Chondrocyte (in vitro differentiated cells): ENCODE measurements at regions not wholly inside any gene's neighbourhood (a gene's known extent, or its start where the extent isn't known, plus 50 kb on each side); places are given as distances from the start of the nearest gene placed in this dataset.

Experiments
- DNase-seq: peaks from one replicate; pipeline ENCODE4 v3.0.0; 2021; ENCODE audit warnings: mixed read lengths, low spot score
- H3K27ac Mint-ChIP-seq: one replicate; pipeline ENCODE4 v1.8.0; 2021; ENCODE audit warnings: mild to moderate bottlenecking, moderate library complexity, mixed read lengths; ENCODE audit not compliant: unreplicated experiment
- H3K27me3 Mint-ChIP-seq: 2 replicates; pipeline ENCODE4 v1.8.0; 2021; ENCODE audit warnings: low read depth, mixed read lengths
- H3K36me3 Mint-ChIP-seq: 2 replicates; pipeline ENCODE4 v1.8.0; 2021; ENCODE audit warnings: low read depth, mixed read lengths
- H3K4me1 Mint-ChIP-seq: 2 replicates; pipeline ENCODE4 v1.8.0; 2021; ENCODE audit warnings: low read depth, mild to moderate bottlenecking, mixed read lengths
- H3K4me3 Mint-ChIP-seq: one replicate; pipeline ENCODE4 v1.8.0; 2021; ENCODE audit warnings: mild to moderate bottlenecking, moderate library complexity, mixed read lengths; ENCODE audit not compliant: unreplicated experiment
- H3K9me3 Mint-ChIP-seq: 2 replicates; pipeline ENCODE4 v1.8.0; 2021; ENCODE audit warnings: low read depth, mixed read lengths
- CTCF ChIP-seq: fragments of 200-600 bp; sonication (generic); IDR thresholded peaks from 2 replicates; pipeline ENCODE4 v1.5.0; 2021; ENCODE audit warnings: antibody characterized with exemption, mild to moderate bottlenecking, moderate library complexity

GRCh38 chr20:41923624-41924023 is 305.4 kb upstream of the CHD6 start:
- H3K36me3 Mint-ChIP-seq: no peaks in the 10 kb centered on the region
- no peak overlapping the region for H3K4me3 Mint-ChIP-seq
- DNase-seq: no peak
- H3K4me1 Mint-ChIP-seq: no peaks in the 10 kb centered on the region
- no peak for TF ChIP-seq CTCF
- H3K9me3 Mint-ChIP-seq: no peaks in the 10 kb centered on the region
- peaks cover 9% of the 10 kb centered on the region for H3K27me3 Mint-ChIP-seq
- H3K27ac Mint-ChIP-seq: no peak overlapping the region

- H3K36me3 Mint-ChIP-seq: no peaks in the 10 kb centered on the region
- peaks cover 5% of the 10 kb centered on the region for H3K9me3 Mint-ChIP-seq
- no peaks in the 10 kb centered on the region for H3K4me1 Mint-ChIP-seq
- H3K4me3 Mint-ChIP-seq: no peak overlapping the region
- H3K27me3 Mint-ChIP-seq: peaks cover 7% of the 10 kb centered on the region
- TF ChIP-seq CTCF: no peak
- DNase-seq: no peak
- H3K27ac Mint-ChIP-seq: no peak overlapping the region
These were observed 295.0 kb upstream of the CHD6 start for GRCh38 chr20:41913146-41913545.

- Mint-ChIP-seq H3K27ac (no peak overlapping the region), H3K4me3 (no peak overlapping the region), H3K36me3 (no peaks in the 10 kb centered on the region), H3K4me1 (no peaks in the 10 kb centered on the region), H3K27me3 (peaks cover 5% of the 10 kb centered on the region), H3K9me3 (peaks cover 5% of the 10 kb centered on the region)
- no peak for TF ChIP-seq CTCF
- DNase-seq: no peak
These were observed 292.4 kb upstream of the CHD6 start for GRCh38 chr20:41910558-41910957.

GRCh38 chr20:41905199-41905598 is 287.0 kb upstream of the CHD6 start:
- Mint-ChIP-seq H3K4me1 (no peaks in the 10 kb centered on the region), H3K9me3 (peaks cover under 1% of the 10 kb centered on the region), H3K36me3 (no peaks in the 10 kb centered on the region), H3K27me3 (no peaks in the 10 kb centered on the region), H3K4me3 (no peak overlapping the region), H3K27ac (no peak overlapping the region)
- no peak for TF ChIP-seq CTCF
- no peak for DNase-seq

- Mint-ChIP-seq H3K27me3 (peaks cover 2% of the 10 kb centered on the region), H3K4me1 (no peaks in the 10 kb centered on the region), H3K36me3 (no peaks in the 10 kb centered on the region), H3K27ac (no peak overlapping the region), H3K9me3 (no peaks in the 10 kb centered on the region), H3K4me3 (no peak overlapping the region)
- DNase-seq: no peak
- TF ChIP-seq CTCF: no peak
These were observed 285.4 kb upstream of the CHD6 start for GRCh38 chr20:41903586-41903985.
